Osteoblast (primary cell): ENCODE measurements at regions not wholly inside any gene's neighbourhood (a gene's known extent, or its start where the extent isn't known, plus 50 kb on each side); places are given as distances from the start of the nearest gene placed in this dataset.

Experiments
- DNase-seq: peaks from one replicate; pipeline ENCODE4 v3.0.0; 2011; ENCODE audit warnings: low spot score, mixed read lengths; ENCODE audit not compliant: insufficient read length; ENCODE audit errors: missing footprints
- H2AFZ ChIP-seq: 2 replicates; pipeline ENCODE4 v1.6.0; 2011; ENCODE audit warnings: mild to moderate bottlenecking, low read length
- H3K27ac ChIP-seq: 2 replicates; pipeline ENCODE4 v1.5.1; 2011; ENCODE audit warnings: mild to moderate bottlenecking, low read depth, low read length, moderate library complexity
- H3K27me3 ChIP-seq: 2 replicates; pipeline ENCODE4 v1.6.0; 2012; ENCODE audit warnings: mild to moderate bottlenecking, control low read depth, inconsistent platforms, low read length, moderate library complexity; ENCODE audit not compliant: insufficient read depth
- H3K36me3 ChIP-seq: 2 replicates; pipeline ENCODE4 v1.5.1; 2011; ENCODE audit warnings: mild to moderate bottlenecking, low read length, control low read depth, moderate library complexity; ENCODE audit not compliant: insufficient read depth
- H3K4me1 ChIP-seq: 2 replicates; pipeline ENCODE4 v1.5.1; 2011; ENCODE audit warnings: mild to moderate bottlenecking, low read length, control low read depth, moderate library complexity; ENCODE audit not compliant: insufficient read depth
- H3K4me2 ChIP-seq: 2 replicates; pipeline ENCODE4 v1.6.0; 2011; ENCODE audit warnings: mild to moderate bottlenecking, low read length; ENCODE audit not compliant: insufficient read depth
- H3K4me3 ChIP-seq: fragments of 200-600 bp; sonication (generic); 3 replicates; pipeline ENCODE4 v1.5.1; 2012; ENCODE audit warnings: mild to moderate bottlenecking, low read length, inconsistent platforms; ENCODE audit not compliant: insufficient read depth
- H3K79me2 ChIP-seq: 2 replicates; pipeline ENCODE4 v1.6.0; 2012; ENCODE audit warnings: mild to moderate bottlenecking, low read length, control low read depth, inconsistent platforms; ENCODE audit not compliant: insufficient read depth
- H3K9me3 ChIP-seq: 2 replicates; pipeline ENCODE4 v1.5.1; 2011; ENCODE audit warnings: low read depth, low read length, control low read depth
- H4K20me1 ChIP-seq: 2 replicates; pipeline ENCODE4 v1.6.0; 2012; ENCODE audit warnings: mild to moderate bottlenecking, low read length, control low read depth; ENCODE audit not compliant: insufficient read depth
- TF ChIP-seq, protein P1 (sequence below): IDR thresholded peaks from 2 replicates; pipeline ENCODE4 v1.5.1; 2011; ENCODE audit warnings: mild to moderate bottlenecking, low read depth, low read length, moderate library complexity; ENCODE audit errors: extremely low read depth

GRCh38 chr21:15130326-15130725 is 65.5 kb upstream of the NRIP1 start:
- no peak overlapping the region for H2AFZ ChIP-seq
- H3K9me3 ChIP-seq, result no peaks in the 10 kb centered on the region
- no peaks in the 10 kb centered on the region for H3K4me1 ChIP-seq
- H3K27ac ChIP-seq, result no peak overlapping the region
- DNase-seq, result no peak
- TF ChIP-seq, protein P1, sequence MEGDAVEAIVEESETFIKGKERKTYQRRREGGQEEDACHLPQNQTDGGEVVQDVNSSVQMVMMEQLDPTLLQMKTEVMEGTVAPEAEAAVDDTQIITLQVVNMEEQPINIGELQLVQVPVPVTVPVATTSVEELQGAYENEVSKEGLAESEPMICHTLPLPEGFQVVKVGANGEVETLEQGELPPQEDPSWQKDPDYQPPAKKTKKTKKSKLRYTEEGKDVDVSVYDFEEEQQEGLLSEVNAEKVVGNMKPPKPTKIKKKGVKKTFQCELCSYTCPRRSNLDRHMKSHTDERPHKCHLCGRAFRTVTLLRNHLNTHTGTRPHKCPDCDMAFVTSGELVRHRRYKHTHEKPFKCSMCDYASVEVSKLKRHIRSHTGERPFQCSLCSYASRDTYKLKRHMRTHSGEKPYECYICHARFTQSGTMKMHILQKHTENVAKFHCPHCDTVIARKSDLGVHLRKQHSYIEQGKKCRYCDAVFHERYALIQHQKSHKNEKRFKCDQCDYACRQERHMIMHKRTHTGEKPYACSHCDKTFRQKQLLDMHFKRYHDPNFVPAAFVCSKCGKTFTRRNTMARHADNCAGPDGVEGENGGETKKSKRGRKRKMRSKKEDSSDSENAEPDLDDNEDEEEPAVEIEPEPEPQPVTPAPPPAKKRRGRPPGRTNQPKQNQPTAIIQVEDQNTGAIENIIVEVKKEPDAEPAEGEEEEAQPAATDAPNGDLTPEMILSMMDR, result no peak
- H3K4me3 ChIP-seq, result no peak overlapping the region
- no peaks in the 10 kb centered on the region for H3K79me2 ChIP-seq
- no peaks in the 10 kb centered on the region for H4K20me1 ChIP-seq
- H3K4me2 ChIP-seq, result no peak overlapping the region
- H3K36me3 ChIP-seq, result no peaks in the 10 kb centered on the region
- H3K27me3 ChIP-seq, result no peaks in the 10 kb centered on the region

DNA sequence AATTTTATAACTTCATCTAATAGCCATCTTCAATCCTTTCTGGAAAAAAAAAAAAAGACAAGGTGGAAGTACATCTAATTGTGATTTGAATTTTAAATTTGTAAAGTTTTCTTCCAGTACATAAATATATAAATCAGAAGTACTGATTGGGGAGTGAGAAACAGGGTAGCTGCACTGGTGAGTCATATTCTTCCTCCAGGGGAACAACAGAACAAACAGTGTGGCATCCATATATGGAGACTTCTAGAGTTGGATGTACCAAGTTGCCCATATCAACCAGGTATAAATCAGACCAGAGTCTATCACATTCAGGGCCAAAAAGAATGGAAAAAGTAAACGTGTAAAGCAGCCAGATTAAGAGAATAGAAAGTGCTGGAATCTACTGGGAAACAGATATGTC is 66.0 kb upstream of the NRIP1 start:
- no peak for DNase-seq
- H3K9me3 ChIP-seq, result no peaks in the 10 kb centered on the region
- H3K4me3 ChIP-seq, result no peak overlapping the region
- no peak overlapping the region for H3K27ac ChIP-seq
- no peaks in the 10 kb centered on the region for H3K4me1 ChIP-seq
- no peaks in the 10 kb centered on the region for H3K79me2 ChIP-seq
- no peaks in the 10 kb centered on the region for H3K27me3 ChIP-seq
- no peaks in the 10 kb centered on the region for H3K36me3 ChIP-seq
- H2AFZ ChIP-seq, result no peak overlapping the region
- no peak overlapping the region for H3K4me2 ChIP-seq
- TF ChIP-seq, protein P1, result no peak
- no peaks in the 10 kb centered on the region for H4K20me1 ChIP-seq

DNA sequence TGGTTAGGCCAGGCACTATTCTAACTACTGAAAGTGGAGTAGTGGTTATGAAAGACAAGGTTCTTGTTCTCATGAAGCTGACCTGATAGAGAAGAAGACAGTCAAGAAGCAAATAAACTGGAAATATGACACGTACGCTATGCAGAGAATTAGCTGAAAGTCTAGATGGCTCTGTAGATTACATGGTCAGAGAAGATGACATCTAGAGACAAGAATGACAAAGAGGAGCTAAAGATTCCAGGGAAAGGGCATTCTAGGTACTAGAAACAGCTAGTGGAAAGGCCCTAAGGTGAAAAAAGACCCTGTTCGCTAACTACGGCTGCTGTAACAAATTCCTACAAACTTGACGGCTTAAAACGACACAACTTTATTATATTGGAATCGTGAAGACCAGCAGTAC is 68.0 kb upstream of the NRIP1 start:
- H3K27ac ChIP-seq, result no peak overlapping the region
- no peaks in the 10 kb centered on the region for H3K4me1 ChIP-seq
- no peaks in the 10 kb centered on the region for H3K36me3 ChIP-seq
- H4K20me1 ChIP-seq, result no peaks in the 10 kb centered on the region
- TF ChIP-seq, protein P1, result no peak
- H2AFZ ChIP-seq, result no peak overlapping the region
- no peak overlapping the region for H3K4me3 ChIP-seq
- no peaks in the 10 kb centered on the region for H3K9me3 ChIP-seq
- peaks cover 2% of the 10 kb centered on the region for H3K27me3 ChIP-seq
- no peaks in the 10 kb centered on the region for H3K79me2 ChIP-seq
- H3K4me2 ChIP-seq, result no peak overlapping the region
- DNase-seq, result no peak

- TF ChIP-seq, protein P1, result no peak
- H4K20me1 ChIP-seq, result no peaks in the 10 kb centered on the region
- H3K4me2 ChIP-seq, result no peak overlapping the region
- H2AFZ ChIP-seq, result no peak overlapping the region
- peaks cover 4% of the 10 kb centered on the region for H3K27me3 ChIP-seq
- no peaks in the 10 kb centered on the region for H3K36me3 ChIP-seq
- no peaks in the 10 kb centered on the region for H3K79me2 ChIP-seq
- no peak overlapping the region for H3K27ac ChIP-seq
- no peaks in the 10 kb centered on the region for H3K4me1 ChIP-seq
- DNase-seq, result no peak
- no peaks in the 10 kb centered on the region for H3K9me3 ChIP-seq
- no peak overlapping the region for H3K4me3 ChIP-seq
Observed at GRCh38 chr21:15134701-15135470, 70.1 kb upstream of the NRIP1 start.
